B cell (primary cell): ENCODE measurements at regions not wholly inside any gene's neighbourhood (a gene's known extent, or its start where the extent isn't known, plus 50 kb on each side); places are given as distances from the start of the nearest gene placed in this dataset.

ENCODE experiments used
- ATAC-seq: fragments of 200-7000 bp; cut with Tn5 transposase; one replicate; pipeline ENCODE4 v1.10.0; 2021; ENCODE audit warnings: low read depth, mild to moderate bottlenecking, moderate number of reproducible peaks, moderate library complexity
- CTCF ChIA-PET: fragments of 350-600 bp; sonication (Branson Sonifier 250); formaldehyde crosslinking; loops from one replicate; lab custom pipeline; 2021; ENCODE audit warnings: antibody characterized with exemption, inconsistent platforms; lab: Charles Lee
- POLR2A ChIA-PET: fragments of 350-600 bp; sonication (Branson Sonifier 250); formaldehyde crosslinking; loops from one replicate; lab custom pipeline; 2021; ENCODE audit warnings: antibody characterized with exemption; lab: Charles Lee
- DNase-seq: peaks from one replicate; pipeline ENCODE4 v3.0.0; 2013
- H2AFZ ChIP-seq: 2 replicates; pipeline ENCODE4 v1.6.1; 2012; ENCODE audit warnings: mild to moderate bottlenecking, low read depth, low read length; ENCODE audit not compliant: insufficient read depth, poor library complexity, severe bottlenecking
- H3K27ac ChIP-seq, 2 donors: 1 replicate in 1 of 2; 2 replicates in 1 of 2; pipeline ENCODE4 v1.5.1; 2012 to 2013; ENCODE audit warnings: low read length in 2 of 2, mild to moderate bottlenecking in 2 of 2, moderate library complexity in 1 of 2
- H3K27me3 ChIP-seq, 4 experiments: fragments of 200-600 bp in 1 of 4; sonication (generic) in 1 of 4; replicated peaks in 1 of 4; 1 replicate in 2 of 4; 2 replicates in 2 of 4; pipeline versions ENCODE4 v1.6.1 to v1.7.0; 2013 to 2016; ENCODE audit warnings: low read length in 3 of 4, mild to moderate bottlenecking in 2 of 4, mixed read lengths in 1 of 4, moderate library complexity in 1 of 4; ENCODE audit not compliant: insufficient read depth in 4 of 4, control insufficient read depth in 3 of 4; ENCODE audit errors: control extremely low read depth in 1 of 4
- H3K36me3 ChIP-seq, 2 experiments: replicated peaks in 1 of 2; 1 replicate in 1 of 2; 2 replicates in 1 of 2; pipeline versions ENCODE4 v1.6.1 to v1.7.1; 2013; ENCODE audit warnings: low read length in 1 of 2; ENCODE audit not compliant: insufficient read depth in 2 of 2, control insufficient read depth in 1 of 2; ENCODE audit errors: control extremely low read depth in 1 of 2, extremely low read depth in 1 of 2
- H3K4me1 ChIP-seq, 2 donors: fragments of 200-600 bp in 1 of 2; sonication (generic) in 1 of 2; 1 replicate in 1 of 2; 2 replicates in 1 of 2; pipeline versions ENCODE4 v1.5.1 to v1.6.1; 2013 to 2017; ENCODE audit warnings: low read length in 2 of 2; ENCODE audit not compliant: control insufficient read depth in 2 of 2, insufficient read depth in 2 of 2
- H3K4me2 ChIP-seq: replicated peaks from 2 replicates; pipeline ENCODE3; 2012; ENCODE audit warnings: mild to moderate bottlenecking, low read depth, low read length; ENCODE audit not compliant: poor library complexity, severe bottlenecking
- H3K4me3 ChIP-seq, 5 experiments: fragments of 200-600 bp in 1 of 5; sonication (generic) in 1 of 5; 1 replicate in 3 of 5; 2 replicates in 2 of 5; pipeline versions ENCODE4 v1.5.1 to v1.7.0; 2011 to 2016; ENCODE audit warnings: low read length in 4 of 5, mild to moderate bottlenecking in 4 of 5, low read depth in 2 of 5, control low read depth in 1 of 5, moderate library complexity in 1 of 5; ENCODE audit not compliant: insufficient read depth in 1 of 5; ENCODE audit errors: control extremely low read depth in 1 of 5, extremely low read depth in 1 of 5
- H3K79me2 ChIP-seq: fragments of 200-600 bp; sonication (generic); one replicate; pipeline ENCODE4 v1.6.0; 2016; ENCODE audit warnings: low read length; ENCODE audit not compliant: control insufficient read depth, insufficient read depth
- H3K9ac ChIP-seq: fragments of 200-600 bp; sonication (generic); 2 replicates; pipeline ENCODE4 v1.6.1; 2017; ENCODE audit warnings: mild to moderate bottlenecking, low read length, moderate library complexity
- H3K9me3 ChIP-seq, 3 donors: one replicate each; pipeline versions ENCODE4 v1.6.1 to v1.7.1; 2013; ENCODE audit warnings: low read length in 2 of 3; ENCODE audit not compliant: control insufficient read depth in 2 of 3, insufficient read depth in 1 of 3; ENCODE audit errors: control extremely low read depth in 1 of 3
- H4K20me1 ChIP-seq: 2 replicates; pipeline ENCODE4 v1.6.0; 2012; ENCODE audit warnings: mild to moderate bottlenecking, low read length; ENCODE audit not compliant: insufficient read depth, control insufficient read depth, poor library complexity, severe bottlenecking
- H3K27ac Mint-ChIP-seq: one replicate; pipeline ENCODE4 v1.8.0; 2021; ENCODE audit warnings: mixed read lengths
- H3K27me3 Mint-ChIP-seq: one replicate; pipeline ENCODE4 v1.8.0; 2021; ENCODE audit warnings: mixed read lengths
- H3K4me1 Mint-ChIP-seq: one replicate; pipeline ENCODE4 v1.8.0; 2021; ENCODE audit warnings: mixed read lengths
- H3K4me3 Mint-ChIP-seq: one replicate; pipeline ENCODE4 v1.8.0; 2021; ENCODE audit warnings: mixed read lengths
- H3K9me3 Mint-ChIP-seq: one replicate; pipeline ENCODE4 v1.8.0; 2022; ENCODE audit warnings: mixed read lengths; ENCODE audit not compliant: insufficient read depth
- EZH2 ChIP-seq: IDR thresholded peaks from 2 replicates; pipeline ENCODE4 v1.6.1; 2012; ENCODE audit warnings: borderline replicate concordance, low read depth, mild to moderate bottlenecking, moderate library complexity, low read length; ENCODE audit not compliant: insufficient read depth, poor library complexity, severe bottlenecking
- WGBS: methylation state at CpG from one replicate; pipeline ENCODE4 v1.1.5; 2013; ENCODE audit warnings: missing lambda C conversion rate; ENCODE audit not compliant: insufficient coverage; 5-methylcytosine and 5-hydroxymethylcytosine counted together
- intact Hi-C: fragments of 100-400 bp; cut with micrococcal nuclease; formaldehyde crosslinking; loops from one replicate; pipeline ENCODE4 v1.10.0; 2022
- TF ChIP-seq, protein P1 (sequence below): fragments of 200-600 bp; IDR thresholded peaks from one replicate; pipeline ENCODE4 v1.8.0; 2022; ENCODE audit warnings: antibody characterized with exemption, mild to moderate bottlenecking

- Histone ChIP-seq H3K36me3 (no peaks in the 10 kb centered on the region), H3K4me2 (no peak overlapping the region), H4K20me1 (no peaks in the 10 kb centered on the region), H3K27ac (no peak overlapping the region), H3K4me1 (no peaks in the 10 kb centered on the region), H2AFZ (no peak overlapping the region), H3K79me2 (no peaks in the 10 kb centered on the region), H3K4me3 (no peak overlapping the region), H3K9me3 (no peaks in the 10 kb centered on the region), H3K9ac (no peak overlapping the region), H3K27me3 (peaks cover 0 to 13% (median 7%) of the 10 kb centered on the region in 4 experiments)
- no peak overlapping the region for H3K4me3 Mint-ChIP-seq
- H3K27me3 Mint-ChIP-seq, result peaks cover 41% of the 10 kb centered on the region
- H3K4me1 Mint-ChIP-seq, result no peaks in the 10 kb centered on the region
- H3K27ac Mint-ChIP-seq, result no peak overlapping the region
- ATAC-seq (no peak), DNase-seq (no peak)
- intact Hi-C loops, result no loop called here
- TF ChIP-seq EZH2, result no peak
- TF ChIP-seq, protein P1, sequence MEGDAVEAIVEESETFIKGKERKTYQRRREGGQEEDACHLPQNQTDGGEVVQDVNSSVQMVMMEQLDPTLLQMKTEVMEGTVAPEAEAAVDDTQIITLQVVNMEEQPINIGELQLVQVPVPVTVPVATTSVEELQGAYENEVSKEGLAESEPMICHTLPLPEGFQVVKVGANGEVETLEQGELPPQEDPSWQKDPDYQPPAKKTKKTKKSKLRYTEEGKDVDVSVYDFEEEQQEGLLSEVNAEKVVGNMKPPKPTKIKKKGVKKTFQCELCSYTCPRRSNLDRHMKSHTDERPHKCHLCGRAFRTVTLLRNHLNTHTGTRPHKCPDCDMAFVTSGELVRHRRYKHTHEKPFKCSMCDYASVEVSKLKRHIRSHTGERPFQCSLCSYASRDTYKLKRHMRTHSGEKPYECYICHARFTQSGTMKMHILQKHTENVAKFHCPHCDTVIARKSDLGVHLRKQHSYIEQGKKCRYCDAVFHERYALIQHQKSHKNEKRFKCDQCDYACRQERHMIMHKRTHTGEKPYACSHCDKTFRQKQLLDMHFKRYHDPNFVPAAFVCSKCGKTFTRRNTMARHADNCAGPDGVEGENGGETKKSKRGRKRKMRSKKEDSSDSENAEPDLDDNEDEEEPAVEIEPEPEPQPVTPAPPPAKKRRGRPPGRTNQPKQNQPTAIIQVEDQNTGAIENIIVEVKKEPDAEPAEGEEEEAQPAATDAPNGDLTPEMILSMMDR, result no peak
- no peaks in the 10 kb centered on the region for H3K9me3 Mint-ChIP-seq
- ChIA-PET CTCF (no interaction called here), POLR2A (no interaction called here)
- 80% methylated on average over 3 of the region's 3 CpGs for WGBS
These were observed 196.9 kb downstream of the C1D start for GRCh38 chr2:67865917-67866316.

DNA sequence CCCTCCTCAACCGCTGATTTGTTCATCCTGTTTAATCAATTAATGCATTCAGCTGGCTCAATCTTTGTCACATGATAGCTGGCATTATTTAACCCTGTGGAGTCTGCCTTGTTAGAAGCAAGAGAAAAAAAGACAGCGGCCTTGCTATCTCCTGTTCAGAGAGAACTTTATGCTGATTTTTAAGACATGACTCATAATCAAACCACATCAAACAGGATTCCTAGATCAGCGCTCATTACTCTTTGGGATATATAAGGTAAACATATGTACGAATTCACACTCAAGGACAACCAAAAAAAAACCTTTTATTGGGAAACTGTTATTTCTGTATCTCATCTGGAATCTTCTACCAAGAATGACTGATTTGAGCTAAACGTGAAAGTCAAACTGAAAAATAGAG lies 195.1 kb downstream of the C1D start:
- WGBS, result 89% methylated on average over 1 of the region's 5 CpGs
- no peaks in the 10 kb centered on the region for H4K20me1 ChIP-seq
- H3K9me3 ChIP-seq, result no peaks in the 10 kb centered on the region
- no peaks in the 10 kb centered on the region for H3K9me3 Mint-ChIP-seq
- H3K4me3 Mint-ChIP-seq, result no peak overlapping the region
- no peaks in the 10 kb centered on the region for H3K79me2 ChIP-seq
- H3K27ac ChIP-seq, result no peak overlapping the region
- ChIA-PET POLR2A (no interaction called here), CTCF (no interaction called here)
- DNase-seq (no peak), ATAC-seq (no peak)
- H2AFZ ChIP-seq, result no peak overlapping the region
- no peak overlapping the region for H3K9ac ChIP-seq
- H3K4me3 ChIP-seq, result no peak overlapping the region
- no peaks in the 10 kb centered on the region for H3K4me1 ChIP-seq
- peaks cover 42% of the 10 kb centered on the region for H3K27me3 Mint-ChIP-seq
- intact Hi-C loops, result no loop called here
- no peak overlapping the region for H3K27ac Mint-ChIP-seq
- peaks cover 0 to 9% (median 2%) of the 10 kb centered on the region in 4 experiments for H3K27me3 ChIP-seq
- no peaks in the 10 kb centered on the region for H3K36me3 ChIP-seq
- H3K4me2 ChIP-seq, result no peak overlapping the region
- H3K4me1 Mint-ChIP-seq, result no peaks in the 10 kb centered on the region
- TF ChIP-seq, protein P1, result no peak
- no peak for TF ChIP-seq EZH2
